Urinary bladder (tissue), 3 donors: ENCODE measurements at regions not wholly inside any gene's neighbourhood (a gene's known extent, or its start where the extent isn't known, plus 50 kb on each side); places are given as distances from the start of the nearest gene placed in this dataset.

Experiments
- DNase-seq: peaks from one replicate; pipeline ENCODE4 v3.0.0-alpha.2; 2015; ENCODE audit errors: extremely low spot score
- H3K27ac ChIP-seq: one replicate; pipeline ENCODE4 v1.5.1; 2013; ENCODE audit warnings: low read depth, mild to moderate bottlenecking, moderate library complexity
- H3K36me3 ChIP-seq: one replicate; pipeline ENCODE4 v1.6.1; 2013; ENCODE audit warnings: mild to moderate bottlenecking, moderate library complexity; ENCODE audit not compliant: insufficient read depth
- H3K4me1 ChIP-seq: one replicate; pipeline ENCODE4 v1.6.1; 2013; ENCODE audit warnings: mild to moderate bottlenecking, moderate library complexity; ENCODE audit not compliant: insufficient read depth
- H3K4me3 ChIP-seq: one replicate; pipeline ENCODE4 v1.5.1; 2013; ENCODE audit warnings: low read depth, low read length
- WGBS: extraction: QIAGEN DNeasy Blood & Tissue Kit; methylation state at CpG from one replicate; pipeline ENCODE4 v1.1.7; 2013; 5-methylcytosine and 5-hydroxymethylcytosine counted together
- donor health status: healthy with polysubstance abuse.
- donor health status: healthy.

DNA sequence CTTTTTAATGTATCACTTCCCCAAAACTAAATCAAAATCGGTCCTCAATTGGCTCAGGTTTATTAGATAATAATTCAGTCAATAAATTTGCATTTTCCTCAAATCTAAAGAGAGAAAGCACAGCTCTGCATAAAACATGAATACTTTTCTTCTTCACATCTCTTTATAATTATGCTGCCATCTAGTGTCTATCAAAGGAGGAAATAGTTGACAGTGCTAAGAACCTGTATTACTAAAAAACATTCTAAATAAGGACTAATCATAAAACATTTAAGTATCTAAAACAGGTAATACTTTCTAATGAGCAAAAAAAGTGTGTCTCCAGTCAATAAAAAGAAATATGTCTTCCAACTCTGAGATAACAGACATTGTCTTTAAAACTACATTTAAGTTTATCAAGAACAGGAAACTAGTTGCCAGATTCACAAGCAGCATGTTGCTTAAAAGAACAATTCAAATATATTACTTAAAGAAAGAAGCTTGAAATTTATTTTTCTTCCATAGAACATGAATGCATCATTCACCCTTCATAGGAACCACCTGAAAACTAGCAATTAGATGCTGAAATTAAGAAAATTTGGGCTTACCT is 56.5 kb upstream of the DST start:
- no peak overlapping the region for H3K4me3 ChIP-seq
- 19% methylated on average over 1 of the region's 1 CpG for WGBS
- H3K27ac ChIP-seq = no peak overlapping the region
- no peaks in the 10 kb centered on the region for H3K36me3 ChIP-seq
- no peaks in the 10 kb centered on the region for H3K4me1 ChIP-seq
- peak; percentile 33 for DNase-seq

GRCh38 chr6:56695702-56696101 is 53.0 kb upstream of the DST start:
- no peak overlapping the region for H3K4me3 ChIP-seq
- H3K27ac ChIP-seq = no peak overlapping the region
- no peak for DNase-seq

DNA sequence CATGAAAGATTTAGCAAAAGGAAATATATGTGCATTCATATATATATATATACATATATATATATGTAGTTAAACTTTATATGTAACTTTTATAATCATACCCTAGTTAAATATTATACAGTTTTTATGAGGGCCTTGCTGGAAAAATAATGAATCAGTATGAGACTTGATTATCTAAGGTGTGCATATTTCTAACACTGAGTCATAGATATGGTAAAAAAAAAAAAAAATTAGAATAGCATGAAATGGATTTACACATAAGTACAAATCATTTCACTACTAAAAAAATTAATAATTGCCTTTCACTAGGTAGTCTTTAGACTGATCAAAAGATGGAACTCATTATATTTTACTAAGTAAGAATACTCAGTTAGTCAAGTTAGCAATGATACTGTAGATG is 51.3 kb upstream of the DST start:
- no peaks in the 10 kb centered on the region for H3K4me1 ChIP-seq
- no peak for DNase-seq
- H3K36me3 ChIP-seq = no peaks in the 10 kb centered on the region
- H3K27ac ChIP-seq = no peak overlapping the region
- no peak overlapping the region for H3K4me3 ChIP-seq

More at GRCh38 chr6:56695702-56696101, 53.0 kb upstream of the DST start:
- no peaks in the 10 kb centered on the region for H3K4me1 ChIP-seq
- H3K36me3 ChIP-seq = no peaks in the 10 kb centered on the region

GRCh38 chr6:56693246-56693607 is 50.5 kb upstream of the DST start:
- Histone ChIP-seq H3K4me1 (no peaks in the 10 kb centered on the region), H3K36me3 (no peaks in the 10 kb centered on the region), H3K27ac (peak overlapping the region; percentile 62), H3K4me3 (peak overlapping the region; percentile 42)
- no peak for DNase-seq
- WGBS = 25% methylated on average over 5 of the region's 5 CpGs

- no peak for DNase-seq
- Histone ChIP-seq H3K4me3 (peak overlapping the region; percentile 42), H3K4me1 (no peaks in the 10 kb centered on the region), H3K36me3 (no peaks in the 10 kb centered on the region), H3K27ac (peak overlapping the region; percentile 62)
- WGBS = 40% methylated on average over 8 of the region's 8 CpGs
Measured at GRCh38 chr6:56692523-56693245, 50.0 kb upstream of the DST start.
